ENCODE measurements at regions not wholly inside any gene's neighbourhood (a gene's known extent, or its start where the extent isn't known, plus 50 kb on each side); places are given as distances from the start of the nearest gene placed in this dataset.

DNA sequence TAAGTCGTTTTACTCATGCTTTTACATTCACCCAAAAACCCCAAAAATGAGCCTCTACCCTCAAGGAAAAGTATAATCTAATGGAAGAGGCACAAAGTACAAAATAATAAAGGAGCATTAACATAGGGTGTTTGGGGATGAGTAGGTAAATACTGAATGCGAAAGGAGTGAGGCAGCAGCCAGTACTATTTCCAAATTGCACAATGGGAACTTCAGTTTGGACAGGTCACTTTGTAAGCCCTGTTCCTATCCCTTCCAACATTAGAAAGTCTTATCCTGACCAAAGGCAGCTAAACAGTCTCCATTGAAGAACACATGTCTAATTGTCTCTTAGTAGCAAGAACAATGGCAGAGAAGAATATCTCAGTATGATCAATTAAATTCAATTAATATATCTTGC lies 728.3 kb downstream of the GBE1 start:
- DNase-seq (ENCODE audit: low spot score): no peak
- TF ChIP-seq, protein P1, sequence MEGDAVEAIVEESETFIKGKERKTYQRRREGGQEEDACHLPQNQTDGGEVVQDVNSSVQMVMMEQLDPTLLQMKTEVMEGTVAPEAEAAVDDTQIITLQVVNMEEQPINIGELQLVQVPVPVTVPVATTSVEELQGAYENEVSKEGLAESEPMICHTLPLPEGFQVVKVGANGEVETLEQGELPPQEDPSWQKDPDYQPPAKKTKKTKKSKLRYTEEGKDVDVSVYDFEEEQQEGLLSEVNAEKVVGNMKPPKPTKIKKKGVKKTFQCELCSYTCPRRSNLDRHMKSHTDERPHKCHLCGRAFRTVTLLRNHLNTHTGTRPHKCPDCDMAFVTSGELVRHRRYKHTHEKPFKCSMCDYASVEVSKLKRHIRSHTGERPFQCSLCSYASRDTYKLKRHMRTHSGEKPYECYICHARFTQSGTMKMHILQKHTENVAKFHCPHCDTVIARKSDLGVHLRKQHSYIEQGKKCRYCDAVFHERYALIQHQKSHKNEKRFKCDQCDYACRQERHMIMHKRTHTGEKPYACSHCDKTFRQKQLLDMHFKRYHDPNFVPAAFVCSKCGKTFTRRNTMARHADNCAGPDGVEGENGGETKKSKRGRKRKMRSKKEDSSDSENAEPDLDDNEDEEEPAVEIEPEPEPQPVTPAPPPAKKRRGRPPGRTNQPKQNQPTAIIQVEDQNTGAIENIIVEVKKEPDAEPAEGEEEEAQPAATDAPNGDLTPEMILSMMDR (IDR thresholded peaks at IDR 0.05; ENCODE audit: extremely low read depth, insufficient read depth, missing control alignments): no peak
- in situ Hi-C loops (cut with MboI; ENCODE audit: low pct_unique_long_range_greater_than_20kb, low sequenced_read_pairs, unreplicated experiment): no loop called here

- DNase-seq (ENCODE audit: low spot score): no peak
- in situ Hi-C loops (cut with MboI; ENCODE audit: low pct_unique_long_range_greater_than_20kb, low sequenced_read_pairs, unreplicated experiment): no loop called here
- TF ChIP-seq, protein P1 (IDR thresholded peaks at IDR 0.05; ENCODE audit: extremely low read depth, insufficient read depth, missing control alignments): no peak
These were observed 731.6 kb downstream of the GBE1 start for GRCh38 chr3:81029861-81030260.

DNA sequence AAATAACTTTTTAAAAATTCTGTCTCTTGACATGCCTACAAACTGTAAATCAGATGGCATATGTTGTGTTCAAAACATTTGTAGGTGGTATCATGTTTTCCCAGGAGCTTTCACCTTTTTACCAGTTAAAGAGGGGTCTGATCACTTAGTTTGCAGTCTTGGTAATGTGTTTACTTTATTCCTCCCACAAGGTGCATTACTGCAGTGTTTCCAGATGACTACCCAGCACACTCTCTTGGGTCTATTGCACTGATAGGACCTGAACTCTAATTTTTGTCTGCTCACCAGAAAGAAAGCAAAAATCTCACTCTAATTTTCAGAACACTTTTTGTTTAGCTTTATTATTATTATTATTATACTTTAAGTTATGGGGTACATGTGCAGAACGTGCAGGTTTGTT lies 734.1 kb downstream of the GBE1 start:
- in situ Hi-C loops (cut with MboI; ENCODE audit: low pct_unique_long_range_greater_than_20kb, low sequenced_read_pairs, unreplicated experiment): no loop called here
- TF ChIP-seq, protein P1 (IDR thresholded peaks at IDR 0.05; ENCODE audit: extremely low read depth, insufficient read depth, missing control alignments): no peak
- no peak for DNase-seq (ENCODE audit: low spot score)

GRCh38 chr3:81024560-81024959 lies 736.9 kb downstream of the GBE1 start:
- DNase-seq (ENCODE audit: low spot score): no peak
- TF ChIP-seq, protein P1 (IDR thresholded peaks at IDR 0.05; ENCODE audit: extremely low read depth, insufficient read depth, missing control alignments): no peak
- in situ Hi-C loops (cut with MboI; ENCODE audit: low pct_unique_long_range_greater_than_20kb, low sequenced_read_pairs, unreplicated experiment): no loop called here

DNA sequence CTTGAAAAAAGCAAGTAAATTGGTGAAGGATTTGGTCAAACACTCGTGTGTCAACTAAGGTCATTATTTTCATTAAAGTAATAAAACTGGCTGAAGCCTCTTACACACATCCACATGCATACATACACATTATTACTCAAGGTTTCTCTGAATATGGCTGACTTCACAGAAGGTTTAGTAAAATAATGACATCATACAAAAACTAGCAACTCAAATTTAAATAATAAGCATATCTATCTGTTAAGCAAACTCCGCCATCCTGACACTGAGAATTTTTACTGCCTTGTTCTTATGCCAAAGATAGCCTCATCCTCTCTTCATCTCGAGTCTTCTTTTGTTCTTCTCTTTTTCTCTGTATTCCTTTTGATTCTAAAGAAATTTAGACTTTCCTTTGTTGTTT lies 739.1 kb downstream of the GBE1 start:
- in situ Hi-C loops (cut with MboI; ENCODE audit: low pct_unique_long_range_greater_than_20kb, low sequenced_read_pairs, unreplicated experiment): no loop called here
- TF ChIP-seq, protein P1 (IDR thresholded peaks at IDR 0.05; ENCODE audit: extremely low read depth, insufficient read depth, missing control alignments): no peak

GRCh38 chr3:81013360-81013759 lies 748.1 kb downstream of the GBE1 start:
- in situ Hi-C loops (cut with MboI; ENCODE audit: low pct_unique_long_range_greater_than_20kb, low sequenced_read_pairs, unreplicated experiment): no loop called here
- TF ChIP-seq, protein P1 (IDR thresholded peaks at IDR 0.05; ENCODE audit: extremely low read depth, insufficient read depth, missing control alignments): no peak
- no peak for DNase-seq (ENCODE audit: low spot score)

More for the DNA sequence above, 739.1 kb downstream of the GBE1 start:
- DNase-seq (ENCODE audit: low spot score): no peak

DNA sequence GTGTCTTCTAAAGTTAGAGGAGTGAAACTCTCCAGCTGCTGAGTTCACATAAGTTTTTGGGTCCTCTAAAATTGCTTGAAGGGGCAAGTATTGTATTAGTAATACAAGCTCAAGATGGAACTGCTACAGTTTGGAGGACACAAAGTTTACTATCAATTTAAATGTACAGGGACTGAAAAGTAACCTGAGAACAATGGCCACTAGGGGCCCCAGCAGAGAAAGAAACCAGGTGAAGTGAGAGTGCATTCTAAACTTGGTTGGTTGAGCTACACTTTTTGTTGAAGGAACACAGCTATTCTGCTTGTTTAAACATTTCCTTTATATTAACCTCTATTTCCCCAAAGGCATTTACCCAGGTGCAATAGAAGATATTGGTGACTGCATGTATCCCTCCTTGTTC lies 755.5 kb downstream of the GBE1 start:
- TF ChIP-seq, protein P1 (IDR thresholded peaks at IDR 0.05; ENCODE audit: extremely low read depth, insufficient read depth, missing control alignments): no peak
- in situ Hi-C loops (cut with MboI; ENCODE audit: low pct_unique_long_range_greater_than_20kb, low sequenced_read_pairs, unreplicated experiment): no loop called here
- no peak for DNase-seq (ENCODE audit: low spot score)
